K562 (cell line): ENCODE measurements at regions not wholly inside any gene's neighbourhood (a gene's known extent, or its start where the extent isn't known, plus 50 kb on each side); places are given as distances from the start of the nearest gene placed in this dataset.

Experiments
- MEF2D ChIP-seq: conservative IDR thresholded peaks from 2 replicates; pipeline ENCODE4 v1.6.1; 2016; ENCODE audit warnings: low read depth, missing genetic modification characterization, missing compliant biosample characterization
- NCOA1 ChIP-seq: fragments of 450-650 bp; IDR thresholded peaks from 2 replicates; pipeline ENCODE4 v1.6.1; 2016; ENCODE audit warnings: low read depth
- PTRF ChIP-seq: fragments of 450-650 bp; IDR thresholded peaks from 2 replicates; pipeline ENCODE4 v1.6.1; 2016; ENCODE audit warnings: mild to moderate bottlenecking, missing genetic modification characterization, missing compliant biosample characterization
- RREB1 ChIP-seq: fragments of 250-450 bp; sonication (Bioruptor Pico); IDR thresholded peaks from 2 replicates; pipeline ENCODE4 v1.4.0; 2020
- SMARCA4 ChIP-seq: fragments of 450-650 bp; IDR thresholded peaks from 2 replicates; pipeline ENCODE4 v1.6.1; 2016
- XRCC4 ChIP-seq: IDR thresholded peaks from one replicate; pipeline ENCODE4 v1.6.1; 2011; ENCODE audit not compliant: insufficient read depth, insufficient read length; ENCODE audit errors: extremely low read depth
- ZNF395 ChIP-seq: fragments of 200-800 bp; sonication (Bioruptor generic); IDR thresholded peaks from 2 replicates; pipeline ENCODE4 v1.6.1; 2017; ENCODE audit warnings: missing genetic modification characterization, missing compliant biosample characterization

DNA sequence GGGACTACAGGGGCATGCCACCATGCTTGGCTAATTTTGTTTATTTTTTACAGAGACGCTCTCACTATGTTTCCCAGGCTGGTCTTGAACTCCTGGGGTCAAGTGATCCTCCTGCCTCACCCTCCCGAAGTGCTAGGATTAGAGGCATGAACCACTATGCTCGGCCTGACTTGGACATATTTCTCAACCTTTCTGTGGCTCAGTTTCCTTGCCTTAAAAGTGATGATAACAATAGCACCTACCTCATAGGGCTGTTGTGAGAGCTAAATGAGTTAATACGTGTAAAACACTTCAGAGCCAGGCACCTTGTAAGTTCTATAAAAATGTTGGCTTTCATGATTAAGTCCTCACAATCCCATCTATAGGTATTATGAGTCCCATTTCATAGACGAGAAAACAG, 89.2 kb upstream of the METAP2 start (continued):
- TF ChIP-seq RREB1 (CRISPR knock-in tag) (no peak), MEF2D (tag) (no peak), SMARCA4 (no peak), PTRF (tag) (no peak), XRCC4 (no peak), NCOA1 (no peak), ZNF395 (CRISPR knock-in tag) (no peak)
